MCF 10A (cell line): ENCODE measurements at regions not wholly inside any gene's neighbourhood (a gene's known extent, or its start where the extent isn't known, plus 50 kb on each side); places are given as distances from the start of the nearest gene placed in this dataset.
A peak's percentile ranks its signal among the peaks of the same experiment; 100 is the strongest.

Source experiments
- BruUV-seq: library from RNA; stranded (reverse); fragments of 400-500 nt; replicated peaks from 2 replicates; lab custom pipeline; 2021; lab: Mats Ljungman, UMichigan
- CTCF ChIA-PET: fragments of 300-600 bp; sonication (Branson Sonifier 250); formaldehyde crosslinking; extraction: SDS; loops from one replicate; lab custom pipeline; 2021; ENCODE audit warnings: antibody characterized with exemption, inconsistent platforms; lab: Yijun Ruan, JAX
- POLR2A ChIA-PET: fragments of 300-600, 350-650 bp; sonication (Branson Sonifier 250); formaldehyde crosslinking; extraction: SDS; loops from one replicate; lab custom pipeline; 2020; ENCODE audit warnings: antibody characterized with exemption, inconsistent platforms; lab: Yijun Ruan, JAX
- DNase-seq: peaks from one replicate; pipeline ENCODE4 v3.0.0-alpha.2; 2018; ENCODE audit not compliant: unreplicated experiment
- H3K27ac Mint-ChIP-seq: one replicate; pipeline ENCODE4 v1.8.0; 2022; ENCODE audit warnings: mild to moderate bottlenecking, low read depth, mixed read lengths; ENCODE audit not compliant: unreplicated experiment
- H3K27me3 Mint-ChIP-seq: one replicate; pipeline ENCODE4 v1.8.0; 2022; ENCODE audit warnings: mixed read lengths; ENCODE audit not compliant: insufficient read depth, unreplicated experiment
- H3K36me3 Mint-ChIP-seq: one replicate; pipeline ENCODE4 v1.8.0; 2022; ENCODE audit warnings: mild to moderate bottlenecking, moderate library complexity, mixed read lengths; ENCODE audit not compliant: insufficient read depth, unreplicated experiment
- H3K4me1 Mint-ChIP-seq: one replicate; pipeline ENCODE4 v1.8.0; 2022; ENCODE audit warnings: mixed read lengths; ENCODE audit not compliant: insufficient read depth, unreplicated experiment
- H3K4me3 Mint-ChIP-seq: one replicate; pipeline ENCODE4 v1.8.0; 2022; ENCODE audit warnings: mild to moderate bottlenecking, moderate library complexity, mixed read lengths; ENCODE audit not compliant: unreplicated experiment
- H3K9me3 Mint-ChIP-seq: one replicate; pipeline ENCODE4 v1.8.0; 2022; ENCODE audit warnings: mixed read lengths; ENCODE audit not compliant: unreplicated experiment
- intact Hi-C: fragments of 100-400 bp; cut with micrococcal nuclease; formaldehyde crosslinking; loops from 2 replicates; pipeline ENCODE4 v1.14.1; 2022
- TF ChIP-seq, protein P1 (sequence below): fragments of 200-600 bp; IDR thresholded peaks from one replicate; pipeline ENCODE4 v1.8.0; 2022; ENCODE audit warnings: antibody characterized with exemption, mild to moderate bottlenecking; ENCODE audit not compliant: unreplicated experiment

DNA sequence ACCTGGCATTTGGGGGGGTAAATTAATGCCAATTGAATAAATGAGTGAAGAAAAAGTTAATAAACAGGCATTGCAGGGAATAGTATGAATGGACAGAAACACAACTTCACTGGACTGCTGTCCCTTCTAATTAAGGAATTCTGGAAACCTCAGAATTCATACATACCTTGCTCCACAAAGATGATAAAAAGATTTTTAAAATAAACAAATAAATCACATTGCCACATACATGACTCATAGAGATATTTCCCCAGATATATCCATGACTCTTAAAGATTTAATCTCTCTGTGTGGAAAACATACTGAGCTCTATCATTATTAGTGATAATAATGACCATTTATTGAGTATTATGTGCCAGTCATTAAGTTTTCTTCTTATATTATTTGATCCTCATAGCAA is 469.0 kb upstream of the MEF2C start:
- CTCF ChIA-PET: no interaction called here
- intact Hi-C loops: no loop called here
- Mint-ChIP-seq H3K4me1 (peaks cover 10% of the 10 kb centered on the region), H3K9me3 (no peaks in the 10 kb centered on the region), H3K4me3 (no peak overlapping the region), H3K27me3 (no peaks in the 10 kb centered on the region), H3K27ac (peak overlapping the region; percentile 27), H3K36me3 (no peaks in the 10 kb centered on the region)
- POLR2A ChIA-PET: no interaction called here
- DNase-seq: no peak
- BruUV-seq: no TSS peak
- TF ChIP-seq, protein P1, sequence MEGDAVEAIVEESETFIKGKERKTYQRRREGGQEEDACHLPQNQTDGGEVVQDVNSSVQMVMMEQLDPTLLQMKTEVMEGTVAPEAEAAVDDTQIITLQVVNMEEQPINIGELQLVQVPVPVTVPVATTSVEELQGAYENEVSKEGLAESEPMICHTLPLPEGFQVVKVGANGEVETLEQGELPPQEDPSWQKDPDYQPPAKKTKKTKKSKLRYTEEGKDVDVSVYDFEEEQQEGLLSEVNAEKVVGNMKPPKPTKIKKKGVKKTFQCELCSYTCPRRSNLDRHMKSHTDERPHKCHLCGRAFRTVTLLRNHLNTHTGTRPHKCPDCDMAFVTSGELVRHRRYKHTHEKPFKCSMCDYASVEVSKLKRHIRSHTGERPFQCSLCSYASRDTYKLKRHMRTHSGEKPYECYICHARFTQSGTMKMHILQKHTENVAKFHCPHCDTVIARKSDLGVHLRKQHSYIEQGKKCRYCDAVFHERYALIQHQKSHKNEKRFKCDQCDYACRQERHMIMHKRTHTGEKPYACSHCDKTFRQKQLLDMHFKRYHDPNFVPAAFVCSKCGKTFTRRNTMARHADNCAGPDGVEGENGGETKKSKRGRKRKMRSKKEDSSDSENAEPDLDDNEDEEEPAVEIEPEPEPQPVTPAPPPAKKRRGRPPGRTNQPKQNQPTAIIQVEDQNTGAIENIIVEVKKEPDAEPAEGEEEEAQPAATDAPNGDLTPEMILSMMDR: no peak

DNA sequence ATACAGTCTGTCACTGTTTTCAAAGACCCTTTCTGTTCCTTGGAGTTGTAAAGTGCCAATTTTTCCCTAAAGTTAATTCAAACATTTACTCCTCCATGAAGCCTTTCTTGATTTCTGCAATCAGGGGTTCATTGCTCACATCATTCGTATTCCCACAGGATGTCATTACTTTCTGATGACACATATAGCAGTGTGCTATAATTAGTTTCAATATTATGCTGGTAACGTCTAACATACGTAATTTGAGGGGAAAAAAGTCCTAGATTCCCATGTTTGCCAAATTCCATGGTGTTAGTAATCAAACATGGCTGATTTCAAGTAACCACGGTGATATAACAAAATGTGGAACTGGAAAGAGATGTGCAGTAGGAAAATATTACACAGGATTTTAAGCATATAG is 468.2 kb upstream of the MEF2C start:
- H3K36me3 Mint-ChIP-seq: no peaks in the 10 kb centered on the region
- intact Hi-C loops: no loop called here
- BruUV-seq: no TSS peak
- ChIA-PET POLR2A (no interaction called here), CTCF (no interaction called here)
- no peak overlapping the region for H3K4me3 Mint-ChIP-seq
- TF ChIP-seq, protein P1: no peak
- no peaks in the 10 kb centered on the region for H3K27me3 Mint-ChIP-seq
- H3K4me1 Mint-ChIP-seq: peaks cover 10% of the 10 kb centered on the region
- peak overlapping the region; percentile 27 for H3K27ac Mint-ChIP-seq
- DNase-seq: no peak
- H3K9me3 Mint-ChIP-seq: no peaks in the 10 kb centered on the region

DNA sequence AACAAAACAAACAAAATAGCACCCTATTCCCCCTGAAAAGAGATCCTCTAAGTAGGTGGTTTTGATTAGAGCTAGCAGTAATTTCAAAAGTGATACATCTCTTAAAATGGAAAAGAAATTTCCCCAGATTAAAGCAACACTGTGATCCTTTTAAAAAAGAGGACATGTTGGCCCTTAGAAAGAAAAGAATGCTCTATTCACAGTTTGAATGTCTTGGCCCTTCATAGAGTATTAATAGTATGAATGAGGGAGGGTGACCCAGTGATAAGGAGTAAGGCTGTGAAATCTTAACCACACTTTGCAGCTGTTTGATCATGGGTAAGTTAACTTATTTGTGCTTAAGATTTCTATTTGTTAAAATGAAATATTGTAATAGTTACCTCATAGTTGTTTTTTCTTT is 467.7 kb upstream of the MEF2C start:
- ChIA-PET POLR2A (no interaction called here), CTCF (no interaction called here)
- DNase-seq: no peak
- Mint-ChIP-seq H3K27ac (no peak overlapping the region), H3K4me1 (peaks cover 10% of the 10 kb centered on the region), H3K27me3 (no peaks in the 10 kb centered on the region), H3K36me3 (no peaks in the 10 kb centered on the region), H3K4me3 (no peak overlapping the region), H3K9me3 (no peaks in the 10 kb centered on the region)
- intact Hi-C loops: no loop called here
- BruUV-seq: no TSS peak
- TF ChIP-seq, protein P1: no peak

DNA sequence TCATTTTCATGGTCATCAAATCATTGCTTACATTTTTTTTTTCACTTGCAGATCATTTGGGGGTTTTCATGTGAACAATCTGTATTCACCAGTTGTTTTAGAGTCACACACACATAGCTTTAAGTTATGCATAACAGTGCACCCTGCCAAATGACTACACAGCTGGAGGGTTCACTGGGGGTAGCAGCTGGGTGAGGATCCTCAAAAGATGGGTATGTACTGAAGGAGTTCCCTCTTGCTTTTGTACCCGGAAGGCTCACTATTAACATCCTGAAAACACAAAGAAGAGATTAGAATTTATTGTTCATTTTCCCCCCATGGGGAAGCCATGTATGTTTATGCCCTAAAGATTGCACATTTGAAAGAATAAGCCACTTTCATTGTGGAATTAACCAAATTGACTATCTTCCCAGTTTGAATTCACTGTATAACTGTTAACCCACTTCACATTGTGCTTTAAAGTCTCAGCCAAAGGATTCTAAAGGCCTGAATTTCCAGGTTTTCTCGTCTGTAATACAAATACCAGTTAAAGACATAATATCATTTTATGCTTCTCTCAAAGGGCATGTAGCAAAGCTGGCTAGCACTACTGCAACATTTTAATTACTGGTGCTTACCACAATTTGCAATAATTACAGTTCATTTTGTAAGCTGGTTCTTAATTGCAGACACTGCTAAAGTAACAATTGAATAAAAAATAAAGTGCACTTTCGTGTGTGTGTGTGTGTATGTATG is 466.4 kb upstream of the MEF2C start:
- BruUV-seq: no TSS peak
- TF ChIP-seq, protein P1: no peak
- POLR2A ChIA-PET: interaction anchor here (0.5 kb wide), 1 partner anchor 885 kb away, joined by 3 read pairs; no protein-coding TSS in a partner anchor
- H3K27ac Mint-ChIP-seq: no peak overlapping the region
- no peak overlapping the region for H3K4me3 Mint-ChIP-seq
- no peaks in the 10 kb centered on the region for H3K36me3 Mint-ChIP-seq
- intact Hi-C loops: no loop called here
- peaks cover 10% of the 10 kb centered on the region for H3K4me1 Mint-ChIP-seq
- DNase-seq: no peak
- CTCF ChIA-PET: no interaction called here
- no peaks in the 10 kb centered on the region for H3K9me3 Mint-ChIP-seq
- no peaks in the 10 kb centered on the region for H3K27me3 Mint-ChIP-seq
